Fibroblast of skin of scalp (primary cell): ENCODE measurements at regions not wholly inside any gene's neighbourhood (a gene's known extent, or its start where the extent isn't known, plus 50 kb on each side); places are given as distances from the start of the nearest gene placed in this dataset.

Experiments used
- DNase-seq: peaks from one replicate; pipeline ENCODE4 v3.0.0-alpha.2; 2013

GRCh38 chr14:53896726-53897125 is 59.9 kb downstream of the BMP4 start:
- DNase-seq = peak; percentile 25

- DNase-seq = peak; percentile 83
These were observed 62.2 kb downstream of the BMP4 start for GRCh38 chr14:53894456-53894855.

GRCh38 chr14:53893374-53893773 is 63.3 kb downstream of the BMP4 start:
- DNase-seq = no peak

GRCh38 chr14:53890611-53891101 is 66.0 kb downstream of the BMP4 start:
- DNase-seq = peak; percentile 50

- DNase-seq = no peak
These were observed 67.9 kb downstream of the BMP4 start for GRCh38 chr14:53888535-53889386.

GRCh38 chr14:53885136-53885640 is 71.4 kb downstream of the BMP4 start:
- no peak for DNase-seq

GRCh38 chr14:53884601-53885000 is 72.0 kb downstream of the BMP4 start:
- no peak for DNase-seq

- no peak for DNase-seq
These were observed 72.9 kb downstream of the BMP4 start for GRCh38 chr14:53883739-53884138.

GRCh38 chr14:53882684-53883083 is 73.9 kb downstream of the BMP4 start:
- no peak for DNase-seq

GRCh38 chr14:53881921-53882320 is 74.7 kb downstream of the BMP4 start:
- no peak for DNase-seq

- peak; percentile 92 for DNase-seq
These were observed 75.3 kb downstream of the BMP4 start for GRCh38 chr14:53881161-53881871.

GRCh38 chr14:53880761-53881160 is 75.9 kb downstream of the BMP4 start:
- DNase-seq = no peak

GRCh38 chr14:53879747-53880146 is 76.9 kb downstream of the BMP4 start:
- DNase-seq = no peak

- no peak for DNase-seq
These were observed 77.5 kb downstream of the BMP4 start for GRCh38 chr14:53879022-53879686.

- DNase-seq = peak; percentile 32
These were observed 81.2 kb downstream of the BMP4 start for GRCh38 chr14:53875324-53875897.

GRCh38 chr14:53874704-53875103 is 81.9 kb downstream of the BMP4 start:
- no peak for DNase-seq

GRCh38 chr14:53872681-53873089 is 83.9 kb downstream of the BMP4 start:
- no peak for DNase-seq

GRCh38 chr14:53871951-53872350 is 84.7 kb downstream of the BMP4 start:
- DNase-seq = no peak

- DNase-seq = no peak
These were observed 85.6 kb downstream of the BMP4 start for GRCh38 chr14:53871011-53871410.

- peak; percentile 47 for DNase-seq
These were observed 90.9 kb downstream of the BMP4 start for GRCh38 chr14:53865711-53866110.

GRCh38 chr14:53861781-53862180 is 94.8 kb downstream of the BMP4 start:
- no peak for DNase-seq

- DNase-seq = no peak
These were observed 98.3 kb downstream of the BMP4 start for GRCh38 chr14:53858345-53858684.
